DMS 273 (cell line): ENCODE measurements at regions not wholly inside any gene's neighbourhood (a gene's known extent, or its start where the extent isn't known, plus 50 kb on each side); places are given as distances from the start of the nearest gene placed in this dataset.

Source experiments
- DNase-seq: peaks from one replicate; lab custom pipeline; 2025; ENCODE audit not compliant: unreplicated experiment; lab: John Stamatoyannopoulos, UW

- DNase-seq = peak; percentile 65
Observed at GRCh38 chr9:110048976-110049698, 158.8 kb downstream of the C9orf152 start.

- DNase-seq = peak; percentile 60
Observed at GRCh38 chr9:110049699-110050450, 158.1 kb downstream of the C9orf152 start.

- peak; percentile 6 for DNase-seq
Observed at GRCh38 chr9:110050925-110051355, 157.0 kb downstream of the C9orf152 start.

- DNase-seq = no peak
Observed at GRCh38 chr9:110056062-110056461, 151.9 kb downstream of the C9orf152 start.

GRCh38 chr9:110058304-110058953 lies 149.5 kb downstream of the C9orf152 start:
- peak; percentile 84 for DNase-seq

GRCh38 chr9:110059461-110059860 lies 148.5 kb downstream of the C9orf152 start:
- no peak for DNase-seq

GRCh38 chr9:110064803-110065202 lies 143.2 kb downstream of the C9orf152 start:
- no peak for DNase-seq

GRCh38 chr9:110065532-110065931 lies 142.4 kb downstream of the C9orf152 start:
- no peak for DNase-seq

GRCh38 chr9:110066929-110067716 lies 140.8 kb downstream of the C9orf152 start:
- no peak for DNase-seq

- no peak for DNase-seq
Observed at GRCh38 chr9:110068212-110068611, 139.7 kb downstream of the C9orf152 start.

- no peak for DNase-seq
Observed at GRCh38 chr9:110069326-110070248, 138.4 kb downstream of the C9orf152 start.

- DNase-seq = no peak
Observed at GRCh38 chr9:110072597-110073355, 135.2 kb downstream of the C9orf152 start.

GRCh38 chr9:110073356-110073905 lies 134.5 kb downstream of the C9orf152 start:
- no peak for DNase-seq

- DNase-seq = no peak
Observed at GRCh38 chr9:110076894-110077725, 130.8 kb downstream of the C9orf152 start.

GRCh38 chr9:110077925-110078324 lies 130.0 kb downstream of the C9orf152 start:
- DNase-seq = peak; percentile 15

GRCh38 chr9:110078604-110079003 lies 129.4 kb downstream of the C9orf152 start:
- no peak for DNase-seq

GRCh38 chr9:110081395-110081794 lies 126.6 kb downstream of the C9orf152 start:
- DNase-seq = no peak

- no peak for DNase-seq
Observed at GRCh38 chr9:110083866-110084265, 124.1 kb downstream of the C9orf152 start.
